ENCODE measurements at regions not wholly inside any gene's neighbourhood (a gene's known extent, or its start where the extent isn't known, plus 50 kb on each side); places are given as distances from the start of the nearest gene placed in this dataset.

- TF ChIP-seq YY1 (IDR thresholded peaks at IDR 0.05; ENCODE audit: insufficient read depth, insufficient read length) (no peak), ZNF274 (IDR thresholded peaks at IDR 0.05; ENCODE audit: low read depth, low read length) (no peak)
Observed at GRCh38 chr15:95519887-95520286, 810.6 kb upstream of the NR2F2 start.
